Stomach (tissue), 4 donors: ENCODE measurements at regions not wholly inside any gene's neighbourhood (a gene's known extent, or its start where the extent isn't known, plus 50 kb on each side); places are given as distances from the start of the nearest gene placed in this dataset.

Experiments used
- EP300 ChIP-seq: sonication (generic); formaldehyde crosslinking; IDR thresholded peaks from one replicate; pipeline ENCODE4 v1.6.1; 2017; ENCODE audit warnings: antibody characterized with exemption
- POLR2A ChIP-seq, 4 donors: fragments of 450-650 bp; IDR thresholded peaks; one replicate each; pipeline ENCODE4 v1.6.1; 2016; ENCODE audit warnings: antibody characterized with exemption in 4 of 4, control low read depth in 2 of 4, mild to moderate bottlenecking in 1 of 4, moderate library complexity in 1 of 4
- POLR2AphosphoS5 ChIP-seq, 3 donors: sonication (generic); formaldehyde crosslinking; IDR thresholded peaks; one replicate each; pipeline ENCODE4 v1.6.1; 2016; ENCODE audit warnings: antibody characterized with exemption in 3 of 3
- TF ChIP-seq, protein P1 (sequence below), 7 experiments: fragments of 450-650 bp in 4 of 7; fragments of 200-600 bp in 3 of 7; sonication (generic) in 3 of 7; IDR thresholded peaks; one replicate each; pipeline ENCODE4 v1.5.1; 2016 to 2019; ENCODE audit warnings: antibody characterized with exemption in 7 of 7, control low read depth in 2 of 7, mild to moderate bottlenecking in 1 of 7

GRCh38 chr20:24747881-24748595 lies 201.0 kb upstream of the CST7 start:
- TF ChIP-seq, protein P1, sequence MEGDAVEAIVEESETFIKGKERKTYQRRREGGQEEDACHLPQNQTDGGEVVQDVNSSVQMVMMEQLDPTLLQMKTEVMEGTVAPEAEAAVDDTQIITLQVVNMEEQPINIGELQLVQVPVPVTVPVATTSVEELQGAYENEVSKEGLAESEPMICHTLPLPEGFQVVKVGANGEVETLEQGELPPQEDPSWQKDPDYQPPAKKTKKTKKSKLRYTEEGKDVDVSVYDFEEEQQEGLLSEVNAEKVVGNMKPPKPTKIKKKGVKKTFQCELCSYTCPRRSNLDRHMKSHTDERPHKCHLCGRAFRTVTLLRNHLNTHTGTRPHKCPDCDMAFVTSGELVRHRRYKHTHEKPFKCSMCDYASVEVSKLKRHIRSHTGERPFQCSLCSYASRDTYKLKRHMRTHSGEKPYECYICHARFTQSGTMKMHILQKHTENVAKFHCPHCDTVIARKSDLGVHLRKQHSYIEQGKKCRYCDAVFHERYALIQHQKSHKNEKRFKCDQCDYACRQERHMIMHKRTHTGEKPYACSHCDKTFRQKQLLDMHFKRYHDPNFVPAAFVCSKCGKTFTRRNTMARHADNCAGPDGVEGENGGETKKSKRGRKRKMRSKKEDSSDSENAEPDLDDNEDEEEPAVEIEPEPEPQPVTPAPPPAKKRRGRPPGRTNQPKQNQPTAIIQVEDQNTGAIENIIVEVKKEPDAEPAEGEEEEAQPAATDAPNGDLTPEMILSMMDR (IDR thresholded peaks at IDR 0.05): no peak
- TF ChIP-seq POLR2AphosphoS5 (IDR thresholded peaks at IDR 0.05): no peak
- TF ChIP-seq POLR2A (IDR thresholded peaks at IDR 0.05): no peak
- TF ChIP-seq EP300: no peak
